Gastrocnemius medialis (tissue), 4 donors: ENCODE measurements at regions not wholly inside any gene's neighbourhood (a gene's known extent, or its start where the extent isn't known, plus 50 kb on each side); places are given as distances from the start of the nearest gene placed in this dataset.

Experiments used
- POLR2A ChIP-seq, 2 donors: fragments of 450-650 bp; IDR thresholded peaks; one replicate each; pipeline ENCODE4 v1.6.1; 2017; ENCODE audit warnings: antibody characterized with exemption in 2 of 2, mild to moderate bottlenecking in 2 of 2, moderate library complexity in 2 of 2
- TF ChIP-seq, protein P1 (sequence below), 5 experiments: fragments of 450-650 bp in 3 of 5; fragments of 200-600 bp in 2 of 5; sonication (generic) in 2 of 5; IDR thresholded peaks in 4 of 5; conservative IDR thresholded peaks in 1 of 5; 1 replicate in 4 of 5; 2 replicates in 1 of 5; pipeline ENCODE4 v1.5.1; 2016 to 2019; ENCODE audit warnings: antibody characterized with exemption in 5 of 5, mild to moderate bottlenecking in 3 of 5, moderate library complexity in 3 of 5

DNA sequence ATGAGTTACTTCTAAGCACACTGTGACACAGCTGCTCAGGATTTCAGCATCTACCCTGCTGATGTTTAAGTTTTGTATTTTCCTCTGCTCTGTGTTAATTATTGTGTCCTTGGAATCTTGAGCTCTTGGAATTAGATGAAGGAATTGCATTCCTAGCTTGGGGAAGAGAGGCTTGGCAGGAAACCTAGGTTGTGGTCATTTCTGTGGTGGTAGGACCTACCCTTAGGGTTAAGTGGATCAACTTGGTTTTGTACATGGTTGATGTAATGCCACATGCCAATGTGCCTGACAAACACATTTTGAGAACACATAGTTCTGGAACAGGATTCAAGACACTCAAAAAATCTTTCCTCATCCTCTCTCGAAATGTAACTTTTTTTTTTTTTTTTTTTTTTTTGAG lies 264.5 kb upstream of the MEX3C start:
- TF ChIP-seq, protein P1, sequence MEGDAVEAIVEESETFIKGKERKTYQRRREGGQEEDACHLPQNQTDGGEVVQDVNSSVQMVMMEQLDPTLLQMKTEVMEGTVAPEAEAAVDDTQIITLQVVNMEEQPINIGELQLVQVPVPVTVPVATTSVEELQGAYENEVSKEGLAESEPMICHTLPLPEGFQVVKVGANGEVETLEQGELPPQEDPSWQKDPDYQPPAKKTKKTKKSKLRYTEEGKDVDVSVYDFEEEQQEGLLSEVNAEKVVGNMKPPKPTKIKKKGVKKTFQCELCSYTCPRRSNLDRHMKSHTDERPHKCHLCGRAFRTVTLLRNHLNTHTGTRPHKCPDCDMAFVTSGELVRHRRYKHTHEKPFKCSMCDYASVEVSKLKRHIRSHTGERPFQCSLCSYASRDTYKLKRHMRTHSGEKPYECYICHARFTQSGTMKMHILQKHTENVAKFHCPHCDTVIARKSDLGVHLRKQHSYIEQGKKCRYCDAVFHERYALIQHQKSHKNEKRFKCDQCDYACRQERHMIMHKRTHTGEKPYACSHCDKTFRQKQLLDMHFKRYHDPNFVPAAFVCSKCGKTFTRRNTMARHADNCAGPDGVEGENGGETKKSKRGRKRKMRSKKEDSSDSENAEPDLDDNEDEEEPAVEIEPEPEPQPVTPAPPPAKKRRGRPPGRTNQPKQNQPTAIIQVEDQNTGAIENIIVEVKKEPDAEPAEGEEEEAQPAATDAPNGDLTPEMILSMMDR (IDR thresholded peaks at IDR 0.05 in 4 of 5, conservative IDR thresholded peaks at IDR 0.05 in 1 of 5), result no peak
- no peak for TF ChIP-seq POLR2A (IDR thresholded peaks at IDR 0.05)
